ENCODE measurements at regions not wholly inside any gene's neighbourhood (a gene's known extent, or its start where the extent isn't known, plus 50 kb on each side); places are given as distances from the start of the nearest gene placed in this dataset.

DNA sequence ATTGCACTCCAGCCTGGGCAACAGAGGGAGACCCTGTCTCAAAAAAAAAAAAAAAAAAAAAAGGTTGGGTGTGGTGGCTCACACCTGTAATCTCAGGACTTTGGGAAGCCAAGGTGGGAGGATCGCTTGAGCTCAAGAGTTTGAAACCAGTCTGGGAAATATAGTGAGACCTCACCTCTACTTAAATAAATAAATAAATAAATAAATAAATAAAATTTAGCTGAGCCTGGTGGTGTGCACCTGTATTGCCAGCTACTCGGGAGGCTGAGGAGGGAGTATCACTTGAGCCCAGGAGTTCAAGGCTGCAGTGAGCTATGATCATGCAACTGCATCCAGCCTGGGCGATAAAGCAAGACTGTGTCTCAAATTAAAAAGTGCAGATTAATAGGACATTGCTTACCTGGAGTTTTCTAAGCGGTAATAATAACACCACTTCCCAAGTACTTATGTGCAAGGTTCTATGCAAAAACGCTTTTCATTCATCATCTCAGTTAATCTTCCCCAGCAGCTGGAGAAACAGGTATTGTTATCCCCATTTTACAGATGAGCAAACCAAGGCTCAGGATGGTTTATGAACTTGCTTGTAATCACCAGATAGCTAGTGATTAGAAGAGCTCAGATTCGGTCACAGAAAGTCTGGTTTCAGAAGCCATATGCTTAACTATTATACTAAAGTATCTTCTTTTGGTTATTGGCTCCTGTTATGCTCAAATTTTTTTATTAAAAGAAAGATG lies 196.5 kb upstream of the MKLN1 start:
- Histone ChIP-seq H3K27me3 (ENCODE audit: insufficient read depth, low read length) (no peaks in the 10 kb centered on the region), H3K4me2 (ENCODE audit: low read length) (no peak overlapping the region), H3K4me1 (ENCODE audit: control insufficient read depth in 1 of 2, insufficient read depth in 2 of 2, low read length in 2 of 2) (peaks cover 0 to 3% of the 10 kb centered on the region in 2 experiments), H4K8ac (ENCODE audit: low read depth, low read length) (no peak overlapping the region), H3K79me2 (ENCODE audit: control insufficient read depth, insufficient read depth, low read length, poor library complexity) (no peaks in the 10 kb centered on the region), H3K79me1 (ENCODE audit: low read length) (no peaks in the 10 kb centered on the region), H3K14ac (ENCODE audit: low read length) (no peak overlapping the region), H3K9ac (ENCODE audit: low read length) (no peak overlapping the region), H3K27ac (ENCODE audit: low read depth, low read length) (no peak overlapping the region), H2AK5ac (ENCODE audit: low read length) (no peak overlapping the region), H3K18ac (ENCODE audit: low read length) (no peak overlapping the region), H3K4ac (ENCODE audit: low read depth, low read length) (no peak overlapping the region), H3K4me3 (ENCODE audit: low read depth, low read length) (no peak overlapping the region), H3K9me3 (ENCODE audit: insufficient read depth, low read depth, low read length) (no peaks in the 10 kb centered on the region), H2BK120ac (ENCODE audit: insufficient read depth, low read length, poor library complexity) (no peak overlapping the region), H3K23ac (ENCODE audit: low read length) (no peak overlapping the region), H4K12ac (ENCODE audit: low read depth, low read length) (no peak overlapping the region), H4K91ac (ENCODE audit: low read depth, low read length) (no peak overlapping the region), H2AFZ (ENCODE audit: insufficient read depth, low read length, poor library complexity) (no peak overlapping the region), H2BK5ac (ENCODE audit: low read depth, low read length, poor library complexity) (no peak overlapping the region), H3K36me3 (ENCODE audit: control insufficient read depth in 1 of 2, insufficient read depth in 2 of 2, low read length in 2 of 2) (no peaks in the 10 kb centered on the region), H2BK12ac (ENCODE audit: low read length) (no peak overlapping the region)
- WGBS (ENCODE audit: extremely low coverage, insufficient coverage, insufficient read length): no CpG with 5 or more reads among the region's 6 CpGs
- no peak for DNase-seq

DNA sequence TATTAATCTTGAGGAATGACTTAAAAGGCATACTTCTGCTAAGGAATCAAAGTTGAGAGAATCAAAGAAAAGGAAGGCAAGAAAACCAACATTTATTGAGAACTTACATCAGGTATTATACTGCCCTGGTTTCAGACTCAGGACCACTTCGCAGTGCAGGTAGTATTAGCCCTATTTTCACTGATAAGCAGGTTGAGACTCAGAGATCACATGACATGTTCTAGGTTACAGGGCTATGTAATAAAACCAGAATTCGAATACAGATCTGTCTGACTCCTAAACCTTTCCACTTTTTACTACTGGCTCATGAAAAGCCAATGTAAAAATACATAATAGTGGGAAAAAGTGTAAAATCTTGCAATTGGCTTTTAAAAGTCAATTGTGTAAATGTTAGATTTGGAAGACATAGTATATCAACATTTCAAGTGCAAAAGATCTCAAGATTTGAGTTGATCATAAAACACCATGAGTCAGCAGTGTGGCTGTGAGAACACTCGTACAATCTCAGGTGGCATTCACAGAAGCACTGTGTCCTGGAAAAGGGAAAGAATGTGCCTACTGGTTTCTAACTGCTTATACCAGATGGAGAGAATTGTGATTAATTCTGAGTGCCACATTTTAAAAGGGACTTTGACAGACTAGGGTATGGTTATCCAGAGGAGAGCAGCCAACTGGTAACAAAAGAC lies 195.8 kb upstream of the MKLN1 start:
- Histone ChIP-seq H2BK5ac (ENCODE audit: low read depth, low read length, poor library complexity) (no peak overlapping the region), H3K79me1 (ENCODE audit: low read length) (no peaks in the 10 kb centered on the region), H4K8ac (ENCODE audit: low read depth, low read length) (no peak overlapping the region), H3K14ac (ENCODE audit: low read length) (no peak overlapping the region), H3K9me3 (ENCODE audit: insufficient read depth, low read depth, low read length) (no peaks in the 10 kb centered on the region), H2AFZ (ENCODE audit: insufficient read depth, low read length, poor library complexity) (no peak overlapping the region), H3K4ac (ENCODE audit: low read depth, low read length) (no peak overlapping the region), H4K12ac (ENCODE audit: low read depth, low read length) (no peak overlapping the region), H3K18ac (ENCODE audit: low read length) (no peak overlapping the region), H2AK5ac (ENCODE audit: low read length) (no peak overlapping the region), H2BK12ac (ENCODE audit: low read length) (no peak overlapping the region), H3K36me3 (ENCODE audit: control insufficient read depth in 1 of 2, insufficient read depth in 2 of 2, low read length in 2 of 2) (no peaks in the 10 kb centered on the region), H3K27ac (ENCODE audit: low read depth, low read length) (no peak overlapping the region), H3K9ac (ENCODE audit: low read length) (no peak overlapping the region), H3K4me1 (ENCODE audit: control insufficient read depth in 1 of 2, insufficient read depth in 2 of 2, low read length in 2 of 2) (peaks cover 0 to 3% of the 10 kb centered on the region in 2 experiments), H3K4me2 (ENCODE audit: low read length) (no peak overlapping the region), H3K23ac (ENCODE audit: low read length) (no peak overlapping the region), H3K27me3 (ENCODE audit: insufficient read depth, low read length) (no peaks in the 10 kb centered on the region), H3K4me3 (ENCODE audit: low read depth, low read length) (no peak overlapping the region), H2BK120ac (ENCODE audit: insufficient read depth, low read length, poor library complexity) (no peak overlapping the region), H4K91ac (ENCODE audit: low read depth, low read length) (no peak overlapping the region), H3K79me2 (ENCODE audit: control insufficient read depth, insufficient read depth, low read length, poor library complexity) (no peaks in the 10 kb centered on the region)
- no CpG with 5 or more reads among the region's 3 CpGs for WGBS (ENCODE audit: extremely low coverage, insufficient coverage, insufficient read length)
- DNase-seq: no peak

DNA sequence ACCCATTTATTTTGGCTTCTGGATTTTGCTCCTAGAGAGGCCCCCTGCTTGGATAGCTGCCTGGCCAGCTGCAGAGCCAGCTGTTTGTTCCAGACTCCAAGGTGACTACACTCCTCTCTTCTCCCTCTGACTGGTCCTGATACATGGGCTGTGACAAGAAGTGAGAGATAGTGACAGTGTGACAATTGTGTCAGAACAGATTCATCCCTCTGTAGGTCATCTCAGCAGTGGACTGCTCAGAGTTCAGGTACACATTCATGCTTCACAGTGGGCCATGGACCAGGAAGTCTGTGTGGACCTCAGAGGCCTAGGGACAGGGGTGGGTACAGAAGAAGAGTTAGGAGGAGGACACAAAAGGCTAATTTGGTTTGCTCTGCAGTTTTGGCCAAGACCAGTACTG lies 188.2 kb upstream of the MKLN1 start:
- no peaks in the 10 kb centered on the region for H3K79me2 ChIP-seq (ENCODE audit: control insufficient read depth, insufficient read depth, low read length, poor library complexity)
- no peak overlapping the region for H3K4me3 ChIP-seq (ENCODE audit: low read depth, low read length)
- no peak overlapping the region for H2BK12ac ChIP-seq (ENCODE audit: low read length)
- H3K4me2 ChIP-seq (ENCODE audit: low read length): no peak overlapping the region
- H3K9ac ChIP-seq (ENCODE audit: low read length): peak overlapping the region; percentile 51
- H4K12ac ChIP-seq (ENCODE audit: low read depth, low read length): no peak overlapping the region
- no peaks in the 10 kb centered on the region for H3K36me3 ChIP-seq (ENCODE audit: control insufficient read depth in 1 of 2, insufficient read depth in 2 of 2, low read length in 2 of 2)
- no peak overlapping the region for H3K23ac ChIP-seq (ENCODE audit: low read length)
- no peak overlapping the region for H3K27ac ChIP-seq (ENCODE audit: low read depth, low read length)
- H4K8ac ChIP-seq (ENCODE audit: low read depth, low read length): no peak overlapping the region
- no peak overlapping the region for H3K14ac ChIP-seq (ENCODE audit: low read length)
- H4K91ac ChIP-seq (ENCODE audit: low read depth, low read length): no peak overlapping the region
- H2AFZ ChIP-seq (ENCODE audit: insufficient read depth, low read length, poor library complexity): no peak overlapping the region
- H3K79me1 ChIP-seq (ENCODE audit: low read length): no peaks in the 10 kb centered on the region
- H3K4ac ChIP-seq (ENCODE audit: low read depth, low read length): no peak overlapping the region
- H2BK5ac ChIP-seq (ENCODE audit: low read depth, low read length, poor library complexity): no peak overlapping the region
- H2BK120ac ChIP-seq (ENCODE audit: insufficient read depth, low read length, poor library complexity): no peak overlapping the region
- no peaks in the 10 kb centered on the region for H3K27me3 ChIP-seq (ENCODE audit: insufficient read depth, low read length)
- H3K18ac ChIP-seq (ENCODE audit: low read length): no peak overlapping the region
- peaks cover 0 to under 1% of the 10 kb centered on the region in 2 experiments for H3K4me1 ChIP-seq (ENCODE audit: control insufficient read depth in 1 of 2, insufficient read depth in 2 of 2, low read length in 2 of 2)
- no peak overlapping the region for H2AK5ac ChIP-seq (ENCODE audit: low read length)
- H3K9me3 ChIP-seq (ENCODE audit: insufficient read depth, low read depth, low read length): no peaks in the 10 kb centered on the region
- DNase-seq: no peak

DNA sequence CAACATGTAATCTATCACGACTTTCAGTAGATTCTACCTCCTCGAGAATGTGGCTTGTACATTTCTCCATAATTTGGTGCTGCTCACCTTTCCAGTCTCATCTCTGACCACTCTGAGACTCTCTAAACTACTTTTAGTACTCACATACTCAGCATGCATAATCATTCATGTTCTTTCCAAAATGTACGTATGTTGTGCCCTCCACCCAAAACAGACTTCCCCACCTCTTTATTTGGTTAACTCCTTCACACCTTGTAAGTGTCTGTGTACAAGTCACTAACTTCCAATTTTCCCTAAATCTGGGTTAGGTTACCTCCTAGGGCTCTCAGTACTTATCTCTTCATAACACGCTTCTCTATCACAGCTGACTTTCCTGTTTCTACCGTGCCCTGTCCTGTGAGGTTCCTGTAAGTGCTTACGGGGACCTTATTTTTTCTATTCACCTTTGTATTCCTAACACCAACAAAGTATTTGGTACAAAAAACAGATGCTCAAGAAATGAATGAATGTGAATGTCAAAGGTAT lies 186.2 kb upstream of the MKLN1 start:
- no peak overlapping the region for H3K23ac ChIP-seq (ENCODE audit: low read length)
- H3K4me2 ChIP-seq (ENCODE audit: low read length): no peak overlapping the region
- H4K91ac ChIP-seq (ENCODE audit: low read depth, low read length): no peak overlapping the region
- WGBS (ENCODE audit: extremely low coverage, insufficient coverage, insufficient read length): no CpG with 5 or more reads among the region's 6 CpGs
- DNase-seq: no peak
- H3K27ac ChIP-seq (ENCODE audit: low read depth, low read length): no peak overlapping the region
- no peaks in the 10 kb centered on the region for H3K79me2 ChIP-seq (ENCODE audit: control insufficient read depth, insufficient read depth, low read length, poor library complexity)
- H3K36me3 ChIP-seq (ENCODE audit: control insufficient read depth in 1 of 2, insufficient read depth in 2 of 2, low read length in 2 of 2): no peaks in the 10 kb centered on the region
- H3K18ac ChIP-seq (ENCODE audit: low read length): no peak overlapping the region
- H2AK5ac ChIP-seq (ENCODE audit: low read length): no peak overlapping the region
- H3K4me3 ChIP-seq (ENCODE audit: low read depth, low read length): no peak overlapping the region
- H3K4me1 ChIP-seq (ENCODE audit: control insufficient read depth in 1 of 2, insufficient read depth in 2 of 2, low read length in 2 of 2): no peaks in the 10 kb centered on the region
- no peak overlapping the region for H2BK120ac ChIP-seq (ENCODE audit: insufficient read depth, low read length, poor library complexity)
- no peak overlapping the region for H3K4ac ChIP-seq (ENCODE audit: low read depth, low read length)
- no peak overlapping the region for H3K14ac ChIP-seq (ENCODE audit: low read length)
- no peak overlapping the region for H4K8ac ChIP-seq (ENCODE audit: low read depth, low read length)
- no peak overlapping the region for H3K9ac ChIP-seq (ENCODE audit: low read length)
- H4K12ac ChIP-seq (ENCODE audit: low read depth, low read length): no peak overlapping the region
- no peaks in the 10 kb centered on the region for H3K27me3 ChIP-seq (ENCODE audit: insufficient read depth, low read length)
- no peak overlapping the region for H2BK12ac ChIP-seq (ENCODE audit: low read length)
- H2AFZ ChIP-seq (ENCODE audit: insufficient read depth, low read length, poor library complexity): no peak overlapping the region
- no peak overlapping the region for H2BK5ac ChIP-seq (ENCODE audit: low read depth, low read length, poor library complexity)
- H3K79me1 ChIP-seq (ENCODE audit: low read length): no peaks in the 10 kb centered on the region
- no peaks in the 10 kb centered on the region for H3K9me3 ChIP-seq (ENCODE audit: insufficient read depth, low read depth, low read length)

Data from trophoblast cell (in vitro differentiated cells and primary cell).